Vagina (tissue), 2 donors: ENCODE measurements at regions not wholly inside any gene's neighbourhood (a gene's known extent, or its start where the extent isn't known, plus 50 kb on each side); places are given as distances from the start of the nearest gene placed in this dataset.

ENCODE experiments used
- POLR2A ChIP-seq, 2 donors: fragments of 450-650 bp; IDR thresholded peaks; one replicate each; pipeline ENCODE4 v1.6.1; 2017; ENCODE audit warnings: antibody characterized with exemption in 2 of 2, mild to moderate bottlenecking in 2 of 2, moderate library complexity in 2 of 2
- TF ChIP-seq, protein P1 (sequence below), 3 experiments: fragments of 450-650 bp in 2 of 3; fragments of 200-600 bp in 1 of 3; sonication (generic) in 1 of 3; IDR thresholded peaks; one replicate each; pipeline ENCODE4 v1.5.1; 2017 to 2019; ENCODE audit warnings: antibody characterized with exemption in 3 of 3, mild to moderate bottlenecking in 2 of 3, moderate library complexity in 2 of 3

DNA sequence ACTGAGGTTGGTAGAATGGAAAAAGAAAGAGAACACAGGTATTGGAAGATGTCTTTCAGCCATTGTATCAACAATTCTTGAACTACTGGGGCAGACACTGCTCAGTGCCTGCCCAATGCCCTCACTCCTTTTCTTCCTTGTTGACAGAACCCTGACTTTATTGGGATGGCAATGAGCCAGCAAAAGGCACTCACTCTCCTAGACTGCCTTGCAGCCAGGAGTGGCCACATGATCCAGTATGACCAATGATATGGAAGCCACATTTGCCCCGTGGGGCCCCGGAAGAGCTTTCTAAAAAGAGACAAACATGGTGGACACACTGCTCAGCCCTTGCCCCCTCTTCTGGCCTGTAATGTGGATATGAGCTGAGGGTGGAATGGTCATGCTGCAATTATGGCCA lies 88.6 kb upstream of the ZNF716 start:
- TF ChIP-seq, protein P1, sequence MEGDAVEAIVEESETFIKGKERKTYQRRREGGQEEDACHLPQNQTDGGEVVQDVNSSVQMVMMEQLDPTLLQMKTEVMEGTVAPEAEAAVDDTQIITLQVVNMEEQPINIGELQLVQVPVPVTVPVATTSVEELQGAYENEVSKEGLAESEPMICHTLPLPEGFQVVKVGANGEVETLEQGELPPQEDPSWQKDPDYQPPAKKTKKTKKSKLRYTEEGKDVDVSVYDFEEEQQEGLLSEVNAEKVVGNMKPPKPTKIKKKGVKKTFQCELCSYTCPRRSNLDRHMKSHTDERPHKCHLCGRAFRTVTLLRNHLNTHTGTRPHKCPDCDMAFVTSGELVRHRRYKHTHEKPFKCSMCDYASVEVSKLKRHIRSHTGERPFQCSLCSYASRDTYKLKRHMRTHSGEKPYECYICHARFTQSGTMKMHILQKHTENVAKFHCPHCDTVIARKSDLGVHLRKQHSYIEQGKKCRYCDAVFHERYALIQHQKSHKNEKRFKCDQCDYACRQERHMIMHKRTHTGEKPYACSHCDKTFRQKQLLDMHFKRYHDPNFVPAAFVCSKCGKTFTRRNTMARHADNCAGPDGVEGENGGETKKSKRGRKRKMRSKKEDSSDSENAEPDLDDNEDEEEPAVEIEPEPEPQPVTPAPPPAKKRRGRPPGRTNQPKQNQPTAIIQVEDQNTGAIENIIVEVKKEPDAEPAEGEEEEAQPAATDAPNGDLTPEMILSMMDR (IDR thresholded peaks at IDR 0.05) = no peak
- TF ChIP-seq POLR2A (IDR thresholded peaks at IDR 0.05) = no peak
